SU-DHL-6 (cell line): ENCODE measurements at regions not wholly inside any gene's neighbourhood (a gene's known extent, or its start where the extent isn't known, plus 50 kb on each side); places are given as distances from the start of the nearest gene placed in this dataset.

Experiments
- EZH2phosphoT487 ChIP-seq: fragments of 200-600 bp; sonication (generic), shearing (Covaris generic); conservative IDR thresholded peaks from 2 replicates; pipeline ENCODE4 v1.6.1; 2018; ENCODE audit warnings: mild to moderate bottlenecking, antibody characterized with exemption, low read length, moderate library complexity, mixed read lengths
- TF ChIP-seq, protein P1 (sequence below): fragments of 200-600 bp; sonication (generic); IDR thresholded peaks from one replicate; pipeline ENCODE4 v1.5.1; 2017; ENCODE audit warnings: antibody characterized with exemption, mild to moderate bottlenecking, low read length, moderate library complexity; ENCODE audit not compliant: insufficient read depth, poor library complexity, severe bottlenecking

DNA sequence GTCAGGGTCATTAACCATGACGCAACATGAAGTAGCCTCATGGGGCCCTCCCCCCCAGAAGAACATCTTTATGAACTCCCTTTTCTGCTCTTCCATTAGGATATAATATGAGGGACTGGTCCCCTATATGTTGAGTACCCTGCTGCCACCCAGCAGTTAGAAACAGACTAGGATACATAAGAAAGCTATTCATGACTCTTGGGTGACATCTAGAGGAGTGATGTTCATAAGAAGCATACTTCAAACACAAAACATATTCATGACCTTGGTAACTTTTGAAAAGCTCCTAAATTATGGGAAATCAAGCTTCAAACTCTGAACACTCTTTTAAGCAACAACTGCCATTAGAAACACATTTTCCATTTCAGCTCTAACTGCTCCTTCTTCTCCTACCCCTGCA lies 155.2 kb upstream of the SPIN4 start:
- TF ChIP-seq, protein P1, sequence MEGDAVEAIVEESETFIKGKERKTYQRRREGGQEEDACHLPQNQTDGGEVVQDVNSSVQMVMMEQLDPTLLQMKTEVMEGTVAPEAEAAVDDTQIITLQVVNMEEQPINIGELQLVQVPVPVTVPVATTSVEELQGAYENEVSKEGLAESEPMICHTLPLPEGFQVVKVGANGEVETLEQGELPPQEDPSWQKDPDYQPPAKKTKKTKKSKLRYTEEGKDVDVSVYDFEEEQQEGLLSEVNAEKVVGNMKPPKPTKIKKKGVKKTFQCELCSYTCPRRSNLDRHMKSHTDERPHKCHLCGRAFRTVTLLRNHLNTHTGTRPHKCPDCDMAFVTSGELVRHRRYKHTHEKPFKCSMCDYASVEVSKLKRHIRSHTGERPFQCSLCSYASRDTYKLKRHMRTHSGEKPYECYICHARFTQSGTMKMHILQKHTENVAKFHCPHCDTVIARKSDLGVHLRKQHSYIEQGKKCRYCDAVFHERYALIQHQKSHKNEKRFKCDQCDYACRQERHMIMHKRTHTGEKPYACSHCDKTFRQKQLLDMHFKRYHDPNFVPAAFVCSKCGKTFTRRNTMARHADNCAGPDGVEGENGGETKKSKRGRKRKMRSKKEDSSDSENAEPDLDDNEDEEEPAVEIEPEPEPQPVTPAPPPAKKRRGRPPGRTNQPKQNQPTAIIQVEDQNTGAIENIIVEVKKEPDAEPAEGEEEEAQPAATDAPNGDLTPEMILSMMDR: no peak
- no peak for TF ChIP-seq EZH2phosphoT487
